ENCODE measurements at regions not wholly inside any gene's neighbourhood (a gene's known extent, or its start where the extent isn't known, plus 50 kb on each side); places are given as distances from the start of the nearest gene placed in this dataset.
"Not testable (repeated sequence)": the region's sequence is repeated elsewhere in the genome, so short reads cannot be mapped to it uniquely, and the experiment has no call there.

GRCh38 chr2:83186105-83186760 is 1272.8 kb downstream of the SUCLG1 start:
- H3K9ac ChIP-seq (ENCODE audit: insufficient read depth in 1 of 2, low read depth in 2 of 2, low read length in 2 of 2), result no peak overlapping the region
- H3K4me2 ChIP-seq (ENCODE audit: insufficient read depth, low read length), result no peak overlapping the region
- TF ChIP-seq CHD1 (IDR thresholded peaks at IDR 0.05; ENCODE audit: low read length) (no peak), TCF3 (CRISPR knock-in tag; IDR thresholded peaks at IDR 0.05) (no peak), ZNF41 (CRISPR knock-in tag; conservative IDR thresholded peaks at IDR 0.05) (no peak), ZBTB8A (IDR thresholded peaks at IDR 0.05; ENCODE audit: partially characterized antibody) (no peak), SNAPC5 (CRISPR knock-in tag; IDR thresholded peaks at IDR 0.05) (no peak), MED1 (CRISPR knock-in tag; IDR thresholded peaks at IDR 0.05; ENCODE audit: borderline replicate concordance) (no peak), SMARCA4 (IDR thresholded peaks at IDR 0.05) (no peak), CBX2 (IDR thresholded peaks at IDR 0.05; ENCODE audit: insufficient read depth, low read length, poor library complexity, severe bottlenecking) (no peak), ZFP1 (CRISPR knock-in tag; IDR thresholded peaks at IDR 0.05) (no peak), NR2C1 (IDR thresholded peaks at IDR 0.05) (no peak), NR2C1 (tag; IDR thresholded peaks at IDR 0.05) (no peak)
- ATAC-seq, result no peak
- no peaks in the 10 kb centered on the region for H3K4me1 ChIP-seq (replicated peaks in 1 of 2; ENCODE audit: control insufficient read depth in 2 of 2, insufficient read depth in 2 of 2, low read length in 2 of 2)
- no peaks in the 10 kb centered on the region for H3K9me1 ChIP-seq (ENCODE audit: control insufficient read depth, insufficient read depth, low read length)
- no peak overlapping the region for H3K4me3 ChIP-seq
- intact Hi-C loops (cut with micrococcal nuclease) (no loop called here), in situ Hi-C loops (cut with MboI) (no loop called here)
- ChIA-PET POLR2A (interaction anchor here (0.5 kb wide), 1 partner anchor 651 kb away, joined by 3 read pairs; no protein-coding TSS in a partner anchor), CTCF (ENCODE audit: low intra/inter-chr PET ratio) (no interaction called here)
- no peak for FAIRE-seq
- no peak for DNase-seq (ENCODE audit: extremely low read depth in 1 of 4, low spot score in 3 of 4)
- BruUV-seq (replicated peaks), result no TSS peak
- H2AFZ ChIP-seq (ENCODE audit: low read depth, low read length), result no peak overlapping the region
- 4% methylated on average over 8 of the region's 8 CpGs for WGBS (ENCODE audit: insufficient coverage, low coverage, missing lambda C conversion rate)
- H4K20me1 ChIP-seq (replicated peaks; ENCODE audit: control insufficient read depth, insufficient read depth, low read length), result no peaks in the 10 kb centered on the region
- H3K27ac ChIP-seq (ENCODE audit: extremely low read depth, low read depth, low read length), result no peak overlapping the region
- no peaks in the 10 kb centered on the region for H3K27me3 ChIP-seq (ENCODE audit: control insufficient read depth in 2 of 2, insufficient read depth in 2 of 2, low read length in 2 of 2)
- no peaks in the 10 kb centered on the region for H3K36me3 ChIP-seq (ENCODE audit: control insufficient read depth, insufficient read depth, low read length)
- no peaks in the 10 kb centered on the region for H3K9me3 ChIP-seq (replicated peaks; ENCODE audit: control insufficient read depth, insufficient read depth, low read depth, low read length)
- no peaks in the 10 kb centered on the region for H3K79me2 ChIP-seq (ENCODE audit: control insufficient read depth, insufficient read depth, low read length)

- CTCF ChIA-PET (ENCODE audit: low intra/inter-chr PET ratio); H3K79me2 ChIP-seq (ENCODE audit: control insufficient read depth, insufficient read depth, low read length); H2AFZ ChIP-seq (ENCODE audit: low read depth, low read length); H3K9ac ChIP-seq (ENCODE audit: insufficient read depth in 1 of 2, low read depth in 2 of 2, low read length in 2 of 2); H3K4me2 ChIP-seq (ENCODE audit: insufficient read depth, low read length); H3K4me1 ChIP-seq (replicated peaks in 1 of 2; ENCODE audit: control insufficient read depth in 2 of 2, insufficient read depth in 2 of 2, low read length in 2 of 2); in situ Hi-C loops (cut with MboI); H3K27me3 ChIP-seq (ENCODE audit: control insufficient read depth in 2 of 2, insufficient read depth in 2 of 2, low read length in 2 of 2); H3K36me3 ChIP-seq (ENCODE audit: control insufficient read depth, insufficient read depth, low read length); H4K20me1 ChIP-seq (replicated peaks; ENCODE audit: control insufficient read depth, insufficient read depth, low read length); H3K27ac ChIP-seq (ENCODE audit: extremely low read depth, low read depth, low read length); DNase-seq (ENCODE audit: extremely low read depth in 1 of 4, low spot score in 3 of 4); H3K4me3 ChIP-seq; H3K9me3 ChIP-seq (replicated peaks; ENCODE audit: control insufficient read depth, insufficient read depth, low read depth, low read length); ATAC-seq; BruUV-seq (replicated peaks); intact Hi-C loops (cut with micrococcal nuclease); POLR2A ChIA-PET; FAIRE-seq; H3K9me1 ChIP-seq (ENCODE audit: control insufficient read depth, insufficient read depth, low read length): not testable (repeated sequence)
- 2% methylated on average over 31 of the region's 34 CpGs for WGBS (ENCODE audit: insufficient coverage, low coverage, missing lambda C conversion rate)
These were observed 1278.1 kb downstream of the SUCLG1 start for GRCh38 chr2:83180862-83181530.
